GM12875 (cell line): ENCODE measurements at regions not wholly inside any gene's neighbourhood (a gene's known extent, or its start where the extent isn't known, plus 50 kb on each side); places are given as distances from the start of the nearest gene placed in this dataset.
"Not testable (repeated sequence)": the region's sequence is repeated elsewhere in the genome, so short reads cannot be mapped to it uniquely, and the experiment has no call there.

Experiments
- H3K4me3 ChIP-seq: one replicate; pipeline ENCODE4 v1.5.1; 2011; ENCODE audit warnings: low read depth, low read length, control low read depth
- TF ChIP-seq, protein P1 (sequence below): IDR thresholded peaks from 2 replicates; pipeline ENCODE4 v1.5.1; 2011; ENCODE audit warnings: low read depth, mild to moderate bottlenecking, control low read depth, inconsistent platforms, low read length, moderate library complexity, borderline replicate concordance; ENCODE audit not compliant: insufficient read depth

- TF ChIP-seq, protein P1, sequence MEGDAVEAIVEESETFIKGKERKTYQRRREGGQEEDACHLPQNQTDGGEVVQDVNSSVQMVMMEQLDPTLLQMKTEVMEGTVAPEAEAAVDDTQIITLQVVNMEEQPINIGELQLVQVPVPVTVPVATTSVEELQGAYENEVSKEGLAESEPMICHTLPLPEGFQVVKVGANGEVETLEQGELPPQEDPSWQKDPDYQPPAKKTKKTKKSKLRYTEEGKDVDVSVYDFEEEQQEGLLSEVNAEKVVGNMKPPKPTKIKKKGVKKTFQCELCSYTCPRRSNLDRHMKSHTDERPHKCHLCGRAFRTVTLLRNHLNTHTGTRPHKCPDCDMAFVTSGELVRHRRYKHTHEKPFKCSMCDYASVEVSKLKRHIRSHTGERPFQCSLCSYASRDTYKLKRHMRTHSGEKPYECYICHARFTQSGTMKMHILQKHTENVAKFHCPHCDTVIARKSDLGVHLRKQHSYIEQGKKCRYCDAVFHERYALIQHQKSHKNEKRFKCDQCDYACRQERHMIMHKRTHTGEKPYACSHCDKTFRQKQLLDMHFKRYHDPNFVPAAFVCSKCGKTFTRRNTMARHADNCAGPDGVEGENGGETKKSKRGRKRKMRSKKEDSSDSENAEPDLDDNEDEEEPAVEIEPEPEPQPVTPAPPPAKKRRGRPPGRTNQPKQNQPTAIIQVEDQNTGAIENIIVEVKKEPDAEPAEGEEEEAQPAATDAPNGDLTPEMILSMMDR: peak; percentile 44; the same call in 1 of the 2 replicates
- H3K4me3 ChIP-seq: no peak overlapping the region
These were observed 107.5 kb upstream of the SRD5A2 start for GRCh38 chr2:31688282-31688681.

- H3K4me3 ChIP-seq: not testable (repeated sequence)
These were observed 102.8 kb upstream of the SRD5A2 start for GRCh38 chr2:31683506-31683905.

DNA sequence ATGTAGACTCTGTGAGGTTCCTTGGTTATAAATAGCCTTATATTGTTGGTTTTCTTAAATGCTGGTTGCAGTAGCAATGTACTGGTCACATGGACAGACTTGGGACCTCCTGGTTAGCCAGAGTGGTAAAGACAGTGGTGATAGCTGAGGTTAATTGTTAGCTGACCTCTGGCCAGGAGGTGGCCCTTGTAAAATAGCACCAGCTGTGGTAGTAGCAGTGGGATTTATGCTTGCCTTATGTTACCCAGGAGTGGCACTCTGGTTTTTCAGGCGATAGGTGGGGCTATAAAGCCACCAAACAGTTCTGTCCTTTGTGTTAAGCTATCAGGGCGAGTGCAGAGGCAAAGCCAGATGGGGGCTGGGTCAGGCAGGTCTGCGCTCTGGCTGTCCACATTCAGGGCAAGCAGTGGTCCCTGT is 94.8 kb upstream of the SRD5A2 start:
- no peak overlapping the region for H3K4me3 ChIP-seq
- TF ChIP-seq, protein P1: no peak

- TF ChIP-seq, protein P1: 0 out of 2 replicates have a peak, but pooled peaks have one; percentile 7
These were observed 93.7 kb upstream of the SRD5A2 start for GRCh38 chr2:31674446-31674845.

GRCh38 chr2:31666878-31667277 is 86.1 kb upstream of the SRD5A2 start:
- no peak overlapping the region for H3K4me3 ChIP-seq
- TF ChIP-seq, protein P1: no peak

More at GRCh38 chr2:31674446-31674845, 93.7 kb upstream of the SRD5A2 start:
- no peak overlapping the region for H3K4me3 ChIP-seq

DNA sequence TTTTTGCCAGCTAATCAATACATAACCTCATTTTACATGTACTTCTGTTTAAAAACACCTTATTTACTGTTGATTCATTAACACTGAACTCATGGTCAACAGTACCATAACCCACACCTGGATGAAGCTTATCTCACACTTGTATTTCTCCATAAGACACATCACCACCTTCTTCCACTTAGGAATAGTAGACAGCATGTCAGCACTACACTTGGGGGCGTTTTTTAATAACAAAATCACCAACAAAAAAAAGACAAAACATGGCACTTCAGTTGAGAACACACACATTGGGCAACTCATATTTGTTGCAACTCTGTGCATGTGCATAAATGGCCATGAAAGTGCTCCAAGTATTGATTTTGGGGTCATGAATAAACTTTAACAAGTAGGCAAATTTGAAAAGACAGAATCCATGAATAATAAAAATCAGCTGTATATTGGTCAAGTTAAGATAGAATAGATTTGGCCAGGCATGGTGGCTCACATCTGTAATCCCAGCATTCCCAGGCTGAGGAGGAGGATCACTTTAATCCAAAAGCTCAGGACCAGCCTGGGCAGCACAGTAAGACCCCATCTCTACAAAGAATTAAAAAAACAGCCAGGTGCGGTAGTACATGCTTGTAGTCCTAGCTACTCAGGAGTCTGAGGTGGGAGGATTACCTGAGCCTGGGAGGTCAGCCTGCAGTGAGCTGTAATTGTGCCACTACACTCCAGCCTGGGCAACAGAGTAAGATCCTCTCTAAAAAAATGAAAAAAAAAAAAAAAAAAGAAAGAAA is 84.4 kb upstream of the SRD5A2 start:
- TF ChIP-seq, protein P1: no peak
- no peak overlapping the region for H3K4me3 ChIP-seq

- no peak overlapping the region for H3K4me3 ChIP-seq
- TF ChIP-seq, protein P1: no peak
These were observed 80.1 kb upstream of the SRD5A2 start for GRCh38 chr2:31660812-31661335.
